SK-N-MC (cell line): ENCODE measurements at regions not wholly inside any gene's neighbourhood (a gene's known extent, or its start where the extent isn't known, plus 50 kb on each side); places are given as distances from the start of the nearest gene placed in this dataset.

ENCODE experiments used
- DNase-seq: peaks from one replicate; pipeline ENCODE4 v3.0.0-alpha.2; 2011; ENCODE audit warnings: low read depth, low spot score
- H3K27ac ChIP-seq: fragments of 200-600 bp; sonication (generic); 2 replicates; pipeline ENCODE4 v1.5.1; 2016; ENCODE audit warnings: mixed run types
- H3K36me3 ChIP-seq: fragments of 200-600 bp; sonication (generic); 2 replicates; pipeline ENCODE4 v1.6.1; 2017; ENCODE audit warnings: antibody characterized with exemption, low read length, mixed read lengths; ENCODE audit not compliant: insufficient read depth
- H3K4me3 ChIP-seq: fragments of 200-600 bp; sonication (generic); 2 replicates; pipeline ENCODE4 v1.5.1; 2016
- H3K9ac ChIP-seq: fragments of 200-600 bp; sonication (generic); 2 replicates; pipeline ENCODE4 v1.8.0; 2017; ENCODE audit warnings: mixed run types, mixed read lengths; ENCODE audit not compliant: insufficient read length
- H3K9me3 ChIP-seq: fragments of 200-600 bp; sonication (generic); 2 replicates; pipeline ENCODE4 v1.6.1; 2017; ENCODE audit warnings: low read depth, mild to moderate bottlenecking, antibody characterized with exemption, low read length, moderate library complexity, mixed read lengths
- EZH2 ChIP-seq: fragments of 200-600 bp; sonication (generic); IDR thresholded peaks from one replicate; pipeline ENCODE4 v1.6.1; 2017; ENCODE audit warnings: antibody characterized with exemption
- FOXP2 ChIP-seq: optimal IDR thresholded peaks from 2 replicates; pipeline ENCODE3; 2011; ENCODE audit warnings: mild to moderate bottlenecking, moderate library complexity; ENCODE audit not compliant: insufficient read depth; ENCODE audit errors: extremely low read length, control extremely low read depth
- POLR2AphosphoS5 ChIP-seq: IDR thresholded peaks from 2 replicates; pipeline ENCODE4 v1.6.1; 2012; ENCODE audit warnings: mild to moderate bottlenecking, low read depth, low read length, borderline replicate concordance

DNA sequence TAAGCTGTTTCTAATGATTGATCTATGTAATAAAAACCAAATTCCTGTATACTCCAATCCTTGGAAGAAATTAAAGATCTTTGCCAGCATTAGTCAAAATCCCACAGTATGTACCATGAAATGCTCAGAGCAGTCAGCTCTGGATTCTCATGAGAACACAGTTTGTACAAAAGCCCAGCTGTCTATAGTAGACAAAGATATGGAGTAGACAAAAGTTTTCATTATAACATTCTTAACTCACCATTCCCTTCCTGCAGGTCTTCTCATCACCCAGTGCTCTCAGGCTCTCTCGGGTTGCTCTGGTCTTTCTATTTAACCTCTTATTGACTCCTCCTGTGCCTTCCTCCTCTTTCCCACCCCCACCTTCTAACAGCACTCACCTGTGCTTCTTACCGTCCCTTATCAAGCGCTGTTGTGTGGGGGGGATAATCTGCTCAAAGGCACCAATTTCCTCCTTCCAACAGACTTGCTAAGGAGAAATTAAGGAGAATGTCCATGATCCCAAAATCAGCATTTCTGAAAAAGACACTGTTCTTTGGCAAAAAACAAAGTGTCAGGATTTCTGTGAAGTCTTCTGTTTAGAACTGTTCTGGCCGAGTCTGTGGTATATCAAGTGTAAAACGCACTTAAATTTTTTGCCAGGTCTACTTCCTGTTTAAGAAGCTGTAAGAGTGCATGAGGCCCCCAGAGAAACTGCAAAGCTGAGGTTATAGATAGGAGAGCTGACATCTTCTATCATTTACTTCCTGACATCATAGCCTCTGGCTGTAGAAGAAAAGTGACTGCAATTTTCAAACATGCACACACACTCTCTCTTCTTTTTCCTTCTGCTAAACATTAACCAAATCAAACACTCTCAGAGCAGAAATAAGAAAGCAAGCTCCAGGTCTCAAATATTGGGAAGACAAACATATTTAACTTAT, 144.1 kb downstream of the EVA1A start:
- Histone ChIP-seq H3K9ac (no peak overlapping the region), H3K9me3 (no peaks in the 10 kb centered on the region), H3K27ac (no peak overlapping the region), H3K4me3 (peak overlapping the region; percentile 38; the same call in 1 of the 2 replicates), H3K36me3 (no peaks in the 10 kb centered on the region)
- no peak for TF ChIP-seq EZH2
- TF ChIP-seq POLR2AphosphoS5: no peak
- no peak for TF ChIP-seq FOXP2
- peak; percentile 28 for DNase-seq

GRCh38 chr2:75415731-75416130, 145.0 kb downstream of the EVA1A start:
- H3K4me3 ChIP-seq: no peak overlapping the region

DNA sequence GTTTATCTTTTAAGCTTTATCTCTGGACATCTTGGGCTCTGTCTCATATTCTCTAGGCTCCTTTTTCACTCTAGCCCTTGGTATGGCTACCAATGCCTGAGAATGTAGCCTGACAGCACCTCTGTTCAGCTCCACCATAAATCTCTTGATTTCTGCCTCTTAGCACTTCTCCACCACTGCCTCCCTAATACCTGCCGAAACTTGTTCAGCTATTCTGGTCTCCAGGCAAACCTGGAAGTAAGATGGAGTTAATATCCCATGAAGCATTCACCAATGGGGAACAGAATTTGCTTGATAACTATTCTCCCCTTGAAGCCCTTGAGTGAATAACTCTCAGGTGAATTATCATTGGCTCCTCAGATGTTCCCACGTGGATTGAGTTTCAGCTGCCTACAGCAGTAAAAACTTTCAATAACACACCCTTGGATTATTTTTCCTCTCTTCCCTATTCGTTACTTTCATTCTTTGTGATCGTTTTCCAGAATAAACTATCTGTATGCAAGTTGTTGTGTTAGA, 145.6 kb downstream of the EVA1A start:
- Histone ChIP-seq H3K4me3 (no peak overlapping the region), H3K9ac (no peak overlapping the region), H3K9me3 (no peaks in the 10 kb centered on the region), H3K27ac (no peak overlapping the region), H3K36me3 (no peaks in the 10 kb centered on the region)
- TF ChIP-seq EZH2 (no peak), POLR2AphosphoS5 (no peak), FOXP2 (no peak)
- DNase-seq: no peak

More at GRCh38 chr2:75415731-75416130, 145.0 kb downstream of the EVA1A start:
- Histone ChIP-seq H3K9me3 (no peaks in the 10 kb centered on the region), H3K36me3 (no peaks in the 10 kb centered on the region), H3K9ac (no peak overlapping the region), H3K27ac (no peak overlapping the region)
- no peak for DNase-seq
- no peak for TF ChIP-seq EZH2
- no peak for TF ChIP-seq FOXP2
- no peak for TF ChIP-seq POLR2AphosphoS5

GRCh38 chr2:75411574-75411973, 149.2 kb downstream of the EVA1A start:
- H3K9ac ChIP-seq: no peak overlapping the region
- DNase-seq: no peak
- H3K9me3 ChIP-seq: no peaks in the 10 kb centered on the region
- TF ChIP-seq POLR2AphosphoS5: no peak
- no peak for TF ChIP-seq EZH2
- no peak for TF ChIP-seq FOXP2
- H3K4me3 ChIP-seq: no peak overlapping the region
- no peaks in the 10 kb centered on the region for H3K36me3 ChIP-seq
- H3K27ac ChIP-seq: no peak overlapping the region

GRCh38 chr2:75410702-75411101, 150.0 kb downstream of the EVA1A start:
- Histone ChIP-seq H3K9me3 (no peaks in the 10 kb centered on the region), H3K27ac (no peak overlapping the region), H3K9ac (no peak overlapping the region), H3K4me3 (no peak overlapping the region), H3K36me3 (no peaks in the 10 kb centered on the region)
- TF ChIP-seq POLR2AphosphoS5 (no peak), FOXP2 (no peak), EZH2 (no peak)
- DNase-seq: no peak

DNA sequence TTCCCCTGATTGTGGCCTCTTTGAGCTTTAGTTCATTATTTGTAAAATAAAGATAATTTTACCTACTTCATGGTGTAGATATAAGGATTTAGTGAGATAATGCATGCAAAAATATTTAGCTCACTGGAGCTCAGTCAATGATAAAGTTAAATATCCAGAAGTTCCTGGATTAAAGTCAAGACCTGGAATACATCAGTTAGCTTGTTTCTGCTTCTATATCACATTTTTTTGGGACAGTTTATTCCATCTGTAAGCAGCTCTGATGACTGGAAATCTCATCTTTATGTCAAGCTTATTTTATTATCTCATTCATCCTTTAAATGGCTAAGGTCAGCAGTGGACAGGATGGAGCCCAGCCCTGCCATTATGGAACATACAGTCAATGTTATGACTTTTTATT, 152.0 kb downstream of the EVA1A start:
- DNase-seq: no peak
- H3K36me3 ChIP-seq: no peaks in the 10 kb centered on the region
- H3K27ac ChIP-seq: no peak overlapping the region
- TF ChIP-seq EZH2 (no peak), POLR2AphosphoS5 (no peak), FOXP2 (no peak)
- no peak overlapping the region for H3K9ac ChIP-seq
- no peaks in the 10 kb centered on the region for H3K9me3 ChIP-seq
- no peak overlapping the region for H3K4me3 ChIP-seq

DNA sequence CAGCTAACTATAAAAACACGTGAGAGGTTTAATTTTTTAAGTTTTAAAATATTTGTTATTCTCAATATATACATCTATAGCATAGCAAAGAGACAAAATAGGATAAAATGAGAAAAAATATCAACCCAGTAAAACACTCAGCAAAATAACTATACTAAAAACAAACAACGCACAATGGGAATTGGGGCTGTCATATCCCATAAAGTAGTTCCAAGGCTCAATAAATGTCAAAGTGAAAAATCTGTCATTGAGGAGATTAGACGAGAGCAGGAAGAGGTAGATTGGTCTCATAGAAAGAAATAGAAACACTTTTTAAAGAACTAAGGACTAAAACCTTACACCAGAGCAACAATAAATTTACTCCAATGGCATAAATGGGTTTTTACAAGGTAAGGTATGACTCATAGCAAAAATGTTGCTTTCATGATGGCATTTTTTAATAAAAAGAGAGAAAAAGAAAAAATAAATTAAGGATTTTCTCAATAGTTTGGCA, 153.7 kb downstream of the EVA1A start:
- no peak for DNase-seq
- Histone ChIP-seq H3K27ac (no peak overlapping the region), H3K4me3 (no peak overlapping the region), H3K9me3 (no peaks in the 10 kb centered on the region), H3K9ac (no peak overlapping the region), H3K36me3 (no peaks in the 10 kb centered on the region)
- TF ChIP-seq FOXP2: no peak
- no peak for TF ChIP-seq EZH2
- no peak for TF ChIP-seq POLR2AphosphoS5

DNA sequence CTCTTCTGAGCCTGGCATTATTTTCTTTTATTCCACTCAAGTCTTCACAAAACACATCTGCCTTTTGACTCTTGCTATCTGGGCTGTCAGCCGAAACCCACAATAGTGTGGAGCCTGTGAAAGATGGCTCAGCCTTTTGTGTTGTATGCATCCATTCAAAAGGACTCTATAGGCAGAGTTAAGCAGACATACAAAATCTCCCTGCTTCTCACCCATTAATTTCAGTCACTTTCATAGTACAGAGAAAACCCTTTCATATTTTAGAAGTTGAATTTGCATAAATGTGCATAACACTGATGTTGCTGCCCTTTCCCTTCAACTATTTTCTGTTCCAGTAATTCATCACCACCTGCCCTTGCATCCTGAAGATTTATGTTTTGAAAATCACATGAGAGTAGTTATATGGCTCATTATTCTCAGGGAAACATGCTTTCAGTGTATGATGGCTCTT, 154.6 kb downstream of the EVA1A start:
- Histone ChIP-seq H3K36me3 (no peaks in the 10 kb centered on the region), H3K4me3 (no peak overlapping the region), H3K27ac (no peak overlapping the region), H3K9me3 (no peaks in the 10 kb centered on the region), H3K9ac (no peak overlapping the region)
- no peak for DNase-seq
- TF ChIP-seq FOXP2 (no peak), POLR2AphosphoS5 (no peak), EZH2 (no peak)
